ENCODE measurements at regions not wholly inside any gene's neighbourhood (a gene's known extent, or its start where the extent isn't known, plus 50 kb on each side); places are given as distances from the start of the nearest gene placed in this dataset.

- WGBS, 3 donors: 60 to 66% (median 63%) methylated on average over 4 of the region's 4 CpGs
- H3K27me3 ChIP-seq (ENCODE audit: insufficient read depth in 3 of 3, low read length in 2 of 3): no peaks in the 10 kb centered on the region
- intact Hi-C loops (cut with DNase I): no loop called here
- no peak for TF ChIP-seq CTCF (IDR thresholded peaks at IDR 0.05)
- H3K9me3 ChIP-seq: no peaks in the 10 kb centered on the region
- no peak overlapping the region for H3K4me3 ChIP-seq
- DNase-seq: no peak
- no peak overlapping the region for H3K27ac ChIP-seq
- H3K36me3 ChIP-seq (ENCODE audit: insufficient read depth in 1 of 2, low read depth in 1 of 2): no peaks in the 10 kb centered on the region
- no peaks in the 10 kb centered on the region for H3K4me1 ChIP-seq
- no peak for ATAC-seq
Observed at GRCh38 chr11:92111287-92111686, 113.3 kb upstream of the FAT3 start.

- no peak for ATAC-seq
- Histone ChIP-seq H3K27ac (no peak overlapping the region), H3K27me3 (ENCODE audit: insufficient read depth in 3 of 3, low read length in 2 of 3) (no peaks in the 10 kb centered on the region), H3K9me3 (no peaks in the 10 kb centered on the region), H3K4me1 (no peaks in the 10 kb centered on the region), H3K36me3 (ENCODE audit: insufficient read depth in 1 of 2, low read depth in 1 of 2) (no peaks in the 10 kb centered on the region), H3K4me3 (no peak overlapping the region)
- WGBS, 3 donors: 55 to 70% (median 58%) methylated on average over 1 of the region's 1 CpG
- TF ChIP-seq CTCF (IDR thresholded peaks at IDR 0.05): no peak
- no peak for DNase-seq
- intact Hi-C loops (cut with DNase I): no loop called here
Observed at GRCh38 chr11:92109466-92109865, 115.2 kb upstream of the FAT3 start.

- Histone ChIP-seq H3K27ac (no peak overlapping the region), H3K36me3 (ENCODE audit: insufficient read depth in 1 of 2, low read depth in 1 of 2) (no peaks in the 10 kb centered on the region), H3K4me1 (no peaks in the 10 kb centered on the region), H3K27me3 (ENCODE audit: insufficient read depth in 3 of 3, low read length in 2 of 3) (no peaks in the 10 kb centered on the region), H3K9me3 (no peaks in the 10 kb centered on the region), H3K4me3 (no peak overlapping the region)
- intact Hi-C loops (cut with DNase I): no loop called here
- DNase-seq (no peak), ATAC-seq (no peak)
- TF ChIP-seq CTCF (IDR thresholded peaks at IDR 0.05): no peak
- WGBS, 3 donors: 70 to 75% (median 75%) methylated on average over 5 of the region's 5 CpGs
Observed at GRCh38 chr11:92107331-92107730, 117.3 kb upstream of the FAT3 start.

- intact Hi-C loops (cut with DNase I): no loop called here
- H3K27me3 ChIP-seq (ENCODE audit: insufficient read depth in 3 of 3, low read length in 2 of 3): no peaks in the 10 kb centered on the region
- 65 to 77% (median 73%) methylated on average over 1 of the region's 1 CpG for WGBS, 3 donors
- no peak for TF ChIP-seq CTCF (IDR thresholded peaks at IDR 0.05)
- H3K9me3 ChIP-seq: no peaks in the 10 kb centered on the region
- H3K4me1 ChIP-seq: no peaks in the 10 kb centered on the region
- ATAC-seq (no peak), DNase-seq (no peak)
- no peak overlapping the region for H3K27ac ChIP-seq
- no peaks in the 10 kb centered on the region for H3K36me3 ChIP-seq (ENCODE audit: insufficient read depth in 1 of 2, low read depth in 1 of 2)
- no peak overlapping the region for H3K4me3 ChIP-seq
Observed at GRCh38 chr11:92104349-92104748, 120.3 kb upstream of the FAT3 start.

GRCh38 chr11:92101920-92102319, 122.7 kb upstream of the FAT3 start:
- intact Hi-C loops (cut with DNase I): no loop called here
- Histone ChIP-seq H3K4me1 (no peaks in the 10 kb centered on the region), H3K9me3 (no peaks in the 10 kb centered on the region), H3K27ac (no peak overlapping the region), H3K27me3 (ENCODE audit: insufficient read depth in 3 of 3, low read length in 2 of 3) (no peaks in the 10 kb centered on the region), H3K36me3 (ENCODE audit: insufficient read depth in 1 of 2, low read depth in 1 of 2) (no peaks in the 10 kb centered on the region), H3K4me3 (no peak overlapping the region)
- WGBS, 3 donors: 30 to 51% (median 39%) methylated on average over 1 of the region's 1 CpG
- no peak for ATAC-seq
- TF ChIP-seq CTCF (IDR thresholded peaks at IDR 0.05): no peak
- DNase-seq: no peak

Measured in psoas muscle (tissue), 7 donors.